Liver (tissue), 8 donors: ENCODE measurements at regions not wholly inside any gene's neighbourhood (a gene's known extent, or its start where the extent isn't known, plus 50 kb on each side); places are given as distances from the start of the nearest gene placed in this dataset.

Experiments used
- DNase-seq: peaks from one replicate; pipeline ENCODE4 v3.0.0-alpha.2; 2017; ENCODE audit warnings: low spot score
- H3K27ac ChIP-seq, 2 donors: one replicate each; pipeline ENCODE4 v1.7.0; 2013; ENCODE audit warnings: inconsistent platforms in 2 of 2, low read length in 2 of 2, control low read depth in 1 of 2, low read depth in 1 of 2, mild to moderate bottlenecking in 1 of 2
- H3K27me3 ChIP-seq, 4 donors: one replicate each; pipeline versions ENCODE4 v1.6.1 to v1.7.0; 2013; ENCODE audit warnings: low read length in 3 of 4, inconsistent platforms in 1 of 4, mild to moderate bottlenecking in 1 of 4, moderate library complexity in 1 of 4; ENCODE audit not compliant: control insufficient read depth in 4 of 4, insufficient read depth in 4 of 4
- H3K36me3 ChIP-seq, 4 donors: one replicate each; pipeline versions ENCODE4 v1.6.1 to v1.7.0; 2013; ENCODE audit warnings: low read length in 3 of 4, mild to moderate bottlenecking in 3 of 4, low read depth in 1 of 4, moderate library complexity in 1 of 4; ENCODE audit not compliant: control insufficient read depth in 4 of 4, insufficient read depth in 3 of 4
- H3K4me1 ChIP-seq, 4 donors: one replicate each; pipeline versions ENCODE4 v1.6.1 to v1.7.0; 2013; ENCODE audit warnings: low read length in 3 of 4, mild to moderate bottlenecking in 3 of 4, moderate library complexity in 1 of 4; ENCODE audit not compliant: control insufficient read depth in 4 of 4, insufficient read depth in 4 of 4
- H3K4me3 ChIP-seq, 3 donors: one replicate each; pipeline versions ENCODE4 v1.6.1 to v1.7.0; 2013; ENCODE audit warnings: low read length in 3 of 3, control low read depth in 1 of 3, low read depth in 1 of 3, mild to moderate bottlenecking in 1 of 3
- H3K9ac ChIP-seq, 2 donors: one replicate each; pipeline ENCODE4 v1.7.0; 2013; ENCODE audit warnings: low read length in 2 of 2, mild to moderate bottlenecking in 2 of 2, moderate library complexity in 2 of 2, control low read depth in 1 of 2, low read depth in 1 of 2
- H3K9me3 ChIP-seq, 4 donors: one replicate each; pipeline versions ENCODE4 v1.6.1 to v1.7.0; 2013; ENCODE audit warnings: low read length in 3 of 4; ENCODE audit not compliant: control insufficient read depth in 4 of 4
- CTCF ChIP-seq: fragments of 150-350 bp; IDR thresholded peaks from 2 replicates; pipeline ENCODE4 v1.5.1; 2017; ENCODE audit warnings: improper control_type of control experiment, low read depth, low read length; ENCODE audit not compliant: missing input control
- EGR1 ChIP-seq, 2 donors: IDR thresholded peaks; 2 replicates each; pipeline ENCODE4 v1.6.1; 2016 to 2018; ENCODE audit warnings: antibody characterized with exemption in 2 of 2, low read depth in 2 of 2
- FOXA1 ChIP-seq: IDR thresholded peaks from 2 replicates; pipeline ENCODE4 v1.6.1; 2016; ENCODE audit warnings: antibody characterized with exemption
- FOXA2 ChIP-seq: IDR thresholded peaks from 2 replicates; pipeline ENCODE4 v1.6.1; 2016; ENCODE audit warnings: antibody characterized with exemption
- GABPA ChIP-seq, 2 donors: IDR thresholded peaks in 1 of 2; conservative IDR thresholded peaks in 1 of 2; 2 replicates each; pipeline ENCODE4 v1.6.1; 2016; ENCODE audit warnings: antibody characterized with exemption in 2 of 2, mild to moderate bottlenecking in 1 of 2, moderate library complexity in 1 of 2
- HNF4A ChIP-seq, 2 donors: conservative IDR thresholded peaks; 2 replicates each; pipeline ENCODE4 v1.6.1; 2016; ENCODE audit warnings: antibody characterized with exemption in 2 of 2, mild to moderate bottlenecking in 2 of 2
- HNF4G ChIP-seq: IDR thresholded peaks from 2 replicates; pipeline ENCODE4 v1.6.1; 2016; ENCODE audit warnings: antibody characterized with exemption
- JUND ChIP-seq, 2 donors: IDR thresholded peaks; 2 replicates each; pipeline ENCODE4 v1.6.1; 2016; ENCODE audit warnings: antibody characterized with exemption in 2 of 2
- NR2F2 ChIP-seq: IDR thresholded peaks from 2 replicates; pipeline ENCODE4 v1.6.1; 2016; ENCODE audit warnings: antibody characterized with exemption
- RAD21 ChIP-seq, 2 donors: IDR thresholded peaks; 2 replicates each; pipeline ENCODE4 v1.6.1; 2016; ENCODE audit warnings: antibody characterized with exemption in 2 of 2, mild to moderate bottlenecking in 2 of 2
- REST ChIP-seq: IDR thresholded peaks from 2 replicates; pipeline ENCODE4 v1.6.1; 2016; ENCODE audit warnings: antibody characterized with exemption, mild to moderate bottlenecking
- RXRA ChIP-seq, 2 donors: IDR thresholded peaks; 2 replicates each; pipeline ENCODE4 v1.6.1; 2017 to 2018; ENCODE audit warnings: antibody characterized with exemption in 2 of 2, mild to moderate bottlenecking in 1 of 2
- SP1 ChIP-seq: IDR thresholded peaks from 2 replicates; pipeline ENCODE4 v1.6.1; 2018; ENCODE audit warnings: antibody characterized with exemption, mild to moderate bottlenecking
- TAF1 ChIP-seq: conservative IDR thresholded peaks from 2 replicates; pipeline ENCODE4 v1.6.1; 2016; ENCODE audit warnings: antibody characterized with exemption, mild to moderate bottlenecking
- YY1 ChIP-seq: IDR thresholded peaks from 2 replicates; pipeline ENCODE4 v1.6.1; 2016; ENCODE audit warnings: antibody characterized with exemption, mild to moderate bottlenecking
- WGBS: extraction: QIAGEN DNeasy Blood & Tissue Kit; methylation state at CpG from one replicate; pipeline ENCODE4 v1.1.7; 2013; 5-methylcytosine and 5-hydroxymethylcytosine counted together
- TF ChIP-seq, protein P1 (sequence below): IDR thresholded peaks from 2 replicates; pipeline ENCODE4 v1.6.1; 2016; ENCODE audit warnings: antibody characterized with exemption
- TF ChIP-seq, protein P2 (sequence below): IDR thresholded peaks from 2 replicates; pipeline ENCODE4 v1.6.1; 2016; ENCODE audit warnings: antibody characterized with exemption
- donor health status: healthy.
- donor health status: healthy.
- donor health status: healthy.
- donor health status: healthy.
- donor health status: healthy.

DNA sequence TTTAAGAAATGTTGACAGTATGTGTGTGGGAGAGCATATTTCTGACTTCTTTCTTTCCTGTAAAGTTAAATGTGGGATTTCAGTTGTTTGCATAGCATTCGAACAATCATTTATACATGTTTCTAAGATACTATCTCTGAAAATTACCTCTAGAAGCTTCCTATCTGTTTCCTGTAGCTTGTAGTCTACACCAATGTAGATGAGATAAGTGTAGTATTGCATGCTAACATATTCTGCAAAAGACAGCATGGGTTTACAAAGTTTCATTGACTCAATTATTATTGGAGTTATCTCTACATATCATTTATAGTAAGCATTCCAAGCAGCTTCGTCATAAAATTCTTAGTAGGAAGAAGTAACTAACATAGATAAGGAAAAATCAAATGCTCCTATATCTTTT lies 98.9 kb upstream of the DPYD start:
- Histone ChIP-seq H3K9ac (no peak overlapping the region), H3K27me3 (no peaks in the 10 kb centered on the region), H3K27ac (no peak overlapping the region), H3K36me3 (no peaks in the 10 kb centered on the region), H3K4me3 (no peak overlapping the region), H3K9me3 (no peaks in the 10 kb centered on the region), H3K4me1 (no peaks in the 10 kb centered on the region)
- TF ChIP-seq RXRA (IDR thresholded peaks at IDR 0.05) (no peak), FOXA2 (no peak), REST (no peak), YY1 (no peak), HNF4A (conservative IDR thresholded peaks at IDR 0.05) (no peak), FOXA1 (no peak), HNF4G (no peak), NR2F2 (no peak), RAD21 (IDR thresholded peaks at IDR 0.05) (no peak), SP1 (no peak), CTCF (no peak), EGR1 (IDR thresholded peaks at IDR 0.05; ENCODE audit: low read depth in 2 of 2) (no peak), TAF1 (no peak)
- TF ChIP-seq, protein P1, sequence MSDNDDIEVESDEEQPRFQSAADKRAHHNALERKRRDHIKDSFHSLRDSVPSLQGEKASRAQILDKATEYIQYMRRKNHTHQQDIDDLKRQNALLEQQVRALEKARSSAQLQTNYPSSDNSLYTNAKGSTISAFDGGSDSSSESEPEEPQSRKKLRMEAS = no peak
- TF ChIP-seq, protein P2, sequence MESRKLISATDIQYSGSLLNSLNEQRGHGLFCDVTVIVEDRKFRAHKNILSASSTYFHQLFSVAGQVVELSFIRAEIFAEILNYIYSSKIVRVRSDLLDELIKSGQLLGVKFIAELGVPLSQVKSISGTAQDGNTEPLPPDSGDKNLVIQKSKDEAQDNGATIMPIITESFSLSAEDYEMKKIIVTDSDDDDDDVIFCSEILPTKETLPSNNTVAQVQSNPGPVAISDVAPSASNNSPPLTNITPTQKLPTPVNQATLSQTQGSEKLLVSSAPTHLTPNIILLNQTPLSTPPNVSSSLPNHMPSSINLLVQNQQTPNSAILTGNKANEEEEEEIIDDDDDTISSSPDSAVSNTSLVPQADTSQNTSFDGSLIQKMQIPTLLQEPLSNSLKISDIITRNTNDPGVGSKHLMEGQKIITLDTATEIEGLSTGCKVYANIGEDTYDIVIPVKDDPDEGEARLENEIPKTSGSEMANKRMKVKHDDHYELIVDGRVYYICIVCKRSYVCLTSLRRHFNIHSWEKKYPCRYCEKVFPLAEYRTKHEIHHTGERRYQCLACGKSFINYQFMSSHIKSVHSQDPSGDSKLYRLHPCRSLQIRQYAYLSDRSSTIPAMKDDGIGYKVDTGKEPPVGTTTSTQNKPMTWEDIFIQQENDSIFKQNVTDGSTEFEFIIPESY = no peak
- DNase-seq = no peak
- 80% methylated on average over 2 of the region's 2 CpGs for WGBS

- Histone ChIP-seq H3K9ac (no peak overlapping the region), H3K27me3 (no peaks in the 10 kb centered on the region), H3K36me3 (no peaks in the 10 kb centered on the region), H3K27ac (no peak overlapping the region), H3K4me1 (no peaks in the 10 kb centered on the region), H3K9me3 (no peaks in the 10 kb centered on the region), H3K4me3 (no peak overlapping the region)
- no peak for TF ChIP-seq HNF4A (conservative IDR thresholded peaks at IDR 0.05)
- TF ChIP-seq JUND (IDR thresholded peaks at IDR 0.05) = no peak
- no peak for TF ChIP-seq SP1
- TF ChIP-seq CTCF = no peak
- no peak for TF ChIP-seq EGR1 (IDR thresholded peaks at IDR 0.05; ENCODE audit: low read depth in 2 of 2)
- TF ChIP-seq FOXA2 = no peak
- TF ChIP-seq RAD21 (IDR thresholded peaks at IDR 0.05) = no peak
- no peak for TF ChIP-seq GABPA (IDR thresholded peaks at IDR 0.05 in 1 of 2, conservative IDR thresholded peaks at IDR 0.05 in 1 of 2)
- no peak for TF ChIP-seq YY1
- DNase-seq = no peak
- 77% methylated on average over 2 of the region's 2 CpGs for WGBS
Observed at GRCh38 chr1:98018074-98018473, 97.2 kb upstream of the DPYD start.
